ENCODE measurements at regions not wholly inside any gene's neighbourhood (a gene's known extent, or its start where the extent isn't known, plus 50 kb on each side); places are given as distances from the start of the nearest gene placed in this dataset.

- H3K36me3 ChIP-seq (ENCODE audit: insufficient read depth, low read length), result no peaks in the 10 kb centered on the region
- H3K4me1 ChIP-seq (ENCODE audit: insufficient read depth, low read length), result peaks cover 10% of the 10 kb centered on the region; the same call in 1 of the 2 replicates
- H3K9me3 ChIP-seq (ENCODE audit: control insufficient read depth, insufficient read depth, low read length), result no peaks in the 10 kb centered on the region
- no peak overlapping the region for H3K9ac ChIP-seq (ENCODE audit: low read depth, low read length)
These were observed 516.5 kb upstream of the MGAT4C start for GRCh38 chr12:86772696-86773095.

GRCh38 chr12:86770871-86771270 lies 514.7 kb upstream of the MGAT4C start:
- Histone ChIP-seq H3K4me1 (ENCODE audit: insufficient read depth, low read length) (peaks cover 7% of the 10 kb centered on the region; the same call in 1 of the 2 replicates), H3K36me3 (ENCODE audit: insufficient read depth, low read length) (no peaks in the 10 kb centered on the region), H3K9me3 (ENCODE audit: control insufficient read depth, insufficient read depth, low read length) (no peaks in the 10 kb centered on the region), H3K9ac (ENCODE audit: low read depth, low read length) (no peak overlapping the region)

GRCh38 chr12:86748894-86749293 lies 492.7 kb upstream of the MGAT4C start:
- no peak overlapping the region for H3K9ac ChIP-seq (ENCODE audit: low read depth, low read length)
- no peaks in the 10 kb centered on the region for H3K36me3 ChIP-seq (ENCODE audit: insufficient read depth, low read length)
- H3K4me1 ChIP-seq (ENCODE audit: insufficient read depth, low read length), result no peaks in the 10 kb centered on the region
- H3K9me3 ChIP-seq (ENCODE audit: control insufficient read depth, insufficient read depth, low read length), result no peaks in the 10 kb centered on the region

GRCh38 chr12:86744547-86745212 lies 488.5 kb upstream of the MGAT4C start:
- no peaks in the 10 kb centered on the region for H3K36me3 ChIP-seq (ENCODE audit: insufficient read depth, low read length)
- no peaks in the 10 kb centered on the region for H3K4me1 ChIP-seq (ENCODE audit: insufficient read depth, low read length)
- no peak overlapping the region for H3K9ac ChIP-seq (ENCODE audit: low read depth, low read length)
- H3K9me3 ChIP-seq (ENCODE audit: control insufficient read depth, insufficient read depth, low read length), result no peaks in the 10 kb centered on the region

- H3K9me3 ChIP-seq (ENCODE audit: control insufficient read depth, insufficient read depth, low read length), result no peaks in the 10 kb centered on the region
- H3K4me1 ChIP-seq (ENCODE audit: insufficient read depth, low read length), result no peaks in the 10 kb centered on the region
- no peak overlapping the region for H3K9ac ChIP-seq (ENCODE audit: low read depth, low read length)
- no peaks in the 10 kb centered on the region for H3K36me3 ChIP-seq (ENCODE audit: insufficient read depth, low read length)
These were observed 487.8 kb upstream of the MGAT4C start for GRCh38 chr12:86743875-86744536.

- no peaks in the 10 kb centered on the region for H3K36me3 ChIP-seq (ENCODE audit: insufficient read depth, low read length)
- no peaks in the 10 kb centered on the region for H3K4me1 ChIP-seq (ENCODE audit: insufficient read depth, low read length)
- no peak overlapping the region for H3K9ac ChIP-seq (ENCODE audit: low read depth, low read length)
- no peaks in the 10 kb centered on the region for H3K9me3 ChIP-seq (ENCODE audit: control insufficient read depth, insufficient read depth, low read length)
These were observed 485.3 kb upstream of the MGAT4C start for GRCh38 chr12:86741531-86741930.

GRCh38 chr12:86735851-86736250 lies 479.7 kb upstream of the MGAT4C start:
- Histone ChIP-seq H3K36me3 (ENCODE audit: insufficient read depth, low read length) (no peaks in the 10 kb centered on the region), H3K4me1 (ENCODE audit: insufficient read depth, low read length) (no peaks in the 10 kb centered on the region), H3K9ac (ENCODE audit: low read depth, low read length) (no peak overlapping the region), H3K9me3 (ENCODE audit: control insufficient read depth, insufficient read depth, low read length) (no peaks in the 10 kb centered on the region)

- Histone ChIP-seq H3K4me1 (ENCODE audit: insufficient read depth, low read length) (no peaks in the 10 kb centered on the region), H3K9ac (ENCODE audit: low read depth, low read length) (no peak overlapping the region), H3K9me3 (ENCODE audit: control insufficient read depth, insufficient read depth, low read length) (no peaks in the 10 kb centered on the region), H3K36me3 (ENCODE audit: insufficient read depth, low read length) (no peaks in the 10 kb centered on the region)
These were observed 478.9 kb upstream of the MGAT4C start for GRCh38 chr12:86735072-86735471.

GRCh38 chr12:86730233-86730632 lies 474.0 kb upstream of the MGAT4C start:
- Histone ChIP-seq H3K9ac (ENCODE audit: low read depth, low read length) (no peak overlapping the region), H3K36me3 (ENCODE audit: insufficient read depth, low read length) (no peaks in the 10 kb centered on the region), H3K9me3 (ENCODE audit: control insufficient read depth, insufficient read depth, low read length) (no peaks in the 10 kb centered on the region), H3K4me1 (ENCODE audit: insufficient read depth, low read length) (no peaks in the 10 kb centered on the region)

- H3K9ac ChIP-seq (ENCODE audit: low read depth, low read length), result no peak overlapping the region
- no peaks in the 10 kb centered on the region for H3K9me3 ChIP-seq (ENCODE audit: control insufficient read depth, insufficient read depth, low read length)
- no peaks in the 10 kb centered on the region for H3K4me1 ChIP-seq (ENCODE audit: insufficient read depth, low read length)
- H3K36me3 ChIP-seq (ENCODE audit: insufficient read depth, low read length), result no peaks in the 10 kb centered on the region
These were observed 473.5 kb upstream of the MGAT4C start for GRCh38 chr12:86729739-86730138.

- Histone ChIP-seq H3K36me3 (ENCODE audit: insufficient read depth, low read length) (no peaks in the 10 kb centered on the region), H3K4me1 (ENCODE audit: insufficient read depth, low read length) (peaks cover 13% of the 10 kb centered on the region), H3K9ac (ENCODE audit: low read depth, low read length) (no peak overlapping the region), H3K9me3 (ENCODE audit: control insufficient read depth, insufficient read depth, low read length) (no peaks in the 10 kb centered on the region)
These were observed 471.0 kb upstream of the MGAT4C start for GRCh38 chr12:86727160-86727559.

- H3K36me3 ChIP-seq (ENCODE audit: insufficient read depth, low read length), result no peaks in the 10 kb centered on the region
- no peaks in the 10 kb centered on the region for H3K9me3 ChIP-seq (ENCODE audit: control insufficient read depth, insufficient read depth, low read length)
- no peak overlapping the region for H3K9ac ChIP-seq (ENCODE audit: low read depth, low read length)
- H3K4me1 ChIP-seq (ENCODE audit: insufficient read depth, low read length), result peaks cover 17% of the 10 kb centered on the region
These were observed 468.5 kb upstream of the MGAT4C start for GRCh38 chr12:86724716-86725115.

GRCh38 chr12:86723326-86723725 lies 467.1 kb upstream of the MGAT4C start:
- Histone ChIP-seq H3K4me1 (ENCODE audit: insufficient read depth, low read length) (peaks cover 17% of the 10 kb centered on the region), H3K36me3 (ENCODE audit: insufficient read depth, low read length) (no peaks in the 10 kb centered on the region), H3K9me3 (ENCODE audit: control insufficient read depth, insufficient read depth, low read length) (no peaks in the 10 kb centered on the region), H3K9ac (ENCODE audit: low read depth, low read length) (no peak overlapping the region)

GRCh38 chr12:86721713-86722397 lies 465.7 kb upstream of the MGAT4C start:
- Histone ChIP-seq H3K9ac (ENCODE audit: low read depth, low read length) (no peak overlapping the region), H3K4me1 (ENCODE audit: insufficient read depth, low read length) (peaks cover 17% of the 10 kb centered on the region), H3K9me3 (ENCODE audit: control insufficient read depth, insufficient read depth, low read length) (no peaks in the 10 kb centered on the region), H3K36me3 (ENCODE audit: insufficient read depth, low read length) (no peaks in the 10 kb centered on the region)

- Histone ChIP-seq H3K9me3 (ENCODE audit: control insufficient read depth, insufficient read depth, low read length) (peaks cover under 1% of the 10 kb centered on the region; the same call in 1 of the 2 replicates), H3K9ac (ENCODE audit: low read depth, low read length) (no peak overlapping the region), H3K4me1 (ENCODE audit: insufficient read depth, low read length) (peaks cover 17% of the 10 kb centered on the region), H3K36me3 (ENCODE audit: insufficient read depth, low read length) (no peaks in the 10 kb centered on the region)
These were observed 463.2 kb upstream of the MGAT4C start for GRCh38 chr12:86719381-86719780.

Measured in ES-I3 (cell line).